HG03064 (cell line): ENCODE measurements at regions not wholly inside any gene's neighbourhood (a gene's known extent, or its start where the extent isn't known, plus 50 kb on each side); places are given as distances from the start of the nearest gene placed in this dataset.
"Not testable (repeated sequence)": the region's sequence is repeated elsewhere in the genome, so short reads cannot be mapped to it uniquely, and the experiment has no call there.

Source experiments
- ATAC-seq: cut with Tn5 transposase; IDR thresholded peaks from one replicate; pipeline ENCODE4 v1.9.1; 2021; ENCODE audit warnings: low read depth; ENCODE audit not compliant: unreplicated experiment

GRCh38 chr4:82301390-82301789 lies 72.4 kb downstream of the HNRNPD start:
- ATAC-seq, result not testable (repeated sequence)

- ATAC-seq, result peak; percentile 92
Observed at GRCh38 chr4:82293304-82293703, 80.5 kb downstream of the HNRNPD start.

- ATAC-seq, result no peak
Observed at GRCh38 chr4:82287720-82288119, 86.1 kb downstream of the HNRNPD start.

GRCh38 chr4:82284858-82285805 lies 88.7 kb downstream of the HNRNPD start:
- peak; percentile 100 for ATAC-seq

- ATAC-seq, result no peak
Observed at GRCh38 chr4:82284475-82284857, 89.3 kb downstream of the HNRNPD start.

- ATAC-seq, result no peak
Observed at GRCh38 chr4:82282875-82283274, 90.9 kb downstream of the HNRNPD start.

GRCh38 chr4:82279550-82279949 lies 94.2 kb downstream of the HNRNPD start:
- not testable (repeated sequence) for ATAC-seq

GRCh38 chr4:82276332-82276640 lies 97.5 kb downstream of the HNRNPD start:
- no peak for ATAC-seq

- ATAC-seq, result no peak
Observed at GRCh38 chr4:82275431-82276331, 98.1 kb downstream of the HNRNPD start.

- not testable (repeated sequence) for ATAC-seq
Observed at GRCh38 chr4:82274700-82275099, 99.1 kb downstream of the HNRNPD start.

GRCh38 chr4:82272523-82272922 lies 101.3 kb downstream of the HNRNPD start:
- ATAC-seq, result not testable (repeated sequence)

- ATAC-seq, result not testable (repeated sequence)
Observed at GRCh38 chr4:82271915-82272480, 101.8 kb downstream of the HNRNPD start.

- ATAC-seq, result no peak
Observed at GRCh38 chr4:82268826-82269193, 105.0 kb downstream of the HNRNPD start.

GRCh38 chr4:82268050-82268825 lies 105.6 kb downstream of the HNRNPD start:
- no peak for ATAC-seq

GRCh38 chr4:82267506-82267905 lies 106.3 kb downstream of the HNRNPD start:
- ATAC-seq, result no peak

GRCh38 chr4:82266345-82266744 lies 107.4 kb downstream of the HNRNPD start:
- ATAC-seq, result no peak

- ATAC-seq, result no peak
Observed at GRCh38 chr4:82261084-82261483, 112.7 kb downstream of the HNRNPD start.

- ATAC-seq, result no peak
Observed at GRCh38 chr4:82260632-82261031, 113.2 kb downstream of the HNRNPD start.

- no peak for ATAC-seq
Observed at GRCh38 chr4:82256718-82257117, 117.1 kb downstream of the HNRNPD start.

GRCh38 chr4:82255657-82256056 lies 118.1 kb downstream of the HNRNPD start:
- ATAC-seq, result no peak
